B cell (primary cell): ENCODE measurements at regions not wholly inside any gene's neighbourhood (a gene's known extent, or its start where the extent isn't known, plus 50 kb on each side); places are given as distances from the start of the nearest gene placed in this dataset.

Source experiments
- ATAC-seq: fragments of 200-7000 bp; cut with Tn5 transposase; one replicate; pipeline ENCODE4 v1.10.0; 2021; ENCODE audit warnings: low read depth, mild to moderate bottlenecking, moderate number of reproducible peaks, moderate library complexity
- CTCF ChIA-PET: fragments of 350-600 bp; sonication (Branson Sonifier 250); formaldehyde crosslinking; loops from one replicate; lab custom pipeline; 2021; ENCODE audit warnings: antibody characterized with exemption, inconsistent platforms; lab: Charles Lee
- POLR2A ChIA-PET: fragments of 350-600 bp; sonication (Branson Sonifier 250); formaldehyde crosslinking; loops from one replicate; lab custom pipeline; 2021; ENCODE audit warnings: antibody characterized with exemption; lab: Charles Lee
- DNase-seq: peaks from one replicate; pipeline ENCODE4 v3.0.0; 2013
- H2AFZ ChIP-seq: 2 replicates; pipeline ENCODE4 v1.6.1; 2012; ENCODE audit warnings: mild to moderate bottlenecking, low read depth, low read length; ENCODE audit not compliant: insufficient read depth, poor library complexity, severe bottlenecking
- H3K27ac ChIP-seq, 2 donors: 1 replicate in 1 of 2; 2 replicates in 1 of 2; pipeline ENCODE4 v1.5.1; 2012 to 2013; ENCODE audit warnings: low read length in 2 of 2, mild to moderate bottlenecking in 2 of 2, moderate library complexity in 1 of 2
- H3K27me3 ChIP-seq, 4 experiments: fragments of 200-600 bp in 1 of 4; sonication (generic) in 1 of 4; replicated peaks in 1 of 4; 1 replicate in 2 of 4; 2 replicates in 2 of 4; pipeline versions ENCODE4 v1.6.1 to v1.7.0; 2013 to 2016; ENCODE audit warnings: low read length in 3 of 4, mild to moderate bottlenecking in 2 of 4, mixed read lengths in 1 of 4, moderate library complexity in 1 of 4; ENCODE audit not compliant: insufficient read depth in 4 of 4, control insufficient read depth in 3 of 4; ENCODE audit errors: control extremely low read depth in 1 of 4
- H3K36me3 ChIP-seq, 2 experiments: replicated peaks in 1 of 2; 1 replicate in 1 of 2; 2 replicates in 1 of 2; pipeline versions ENCODE4 v1.6.1 to v1.7.1; 2013; ENCODE audit warnings: low read length in 1 of 2; ENCODE audit not compliant: insufficient read depth in 2 of 2, control insufficient read depth in 1 of 2; ENCODE audit errors: control extremely low read depth in 1 of 2, extremely low read depth in 1 of 2
- H3K4me1 ChIP-seq, 2 donors: fragments of 200-600 bp in 1 of 2; sonication (generic) in 1 of 2; 1 replicate in 1 of 2; 2 replicates in 1 of 2; pipeline versions ENCODE4 v1.5.1 to v1.6.1; 2013 to 2017; ENCODE audit warnings: low read length in 2 of 2; ENCODE audit not compliant: control insufficient read depth in 2 of 2, insufficient read depth in 2 of 2
- H3K4me2 ChIP-seq: replicated peaks from 2 replicates; pipeline ENCODE3; 2012; ENCODE audit warnings: mild to moderate bottlenecking, low read depth, low read length; ENCODE audit not compliant: poor library complexity, severe bottlenecking
- H3K4me3 ChIP-seq, 5 experiments: fragments of 200-600 bp in 1 of 5; sonication (generic) in 1 of 5; 1 replicate in 3 of 5; 2 replicates in 2 of 5; pipeline versions ENCODE4 v1.5.1 to v1.7.0; 2011 to 2016; ENCODE audit warnings: low read length in 4 of 5, mild to moderate bottlenecking in 4 of 5, low read depth in 2 of 5, control low read depth in 1 of 5, moderate library complexity in 1 of 5; ENCODE audit not compliant: insufficient read depth in 1 of 5; ENCODE audit errors: control extremely low read depth in 1 of 5, extremely low read depth in 1 of 5
- H3K79me2 ChIP-seq: fragments of 200-600 bp; sonication (generic); one replicate; pipeline ENCODE4 v1.6.0; 2016; ENCODE audit warnings: low read length; ENCODE audit not compliant: control insufficient read depth, insufficient read depth
- H3K9ac ChIP-seq: fragments of 200-600 bp; sonication (generic); 2 replicates; pipeline ENCODE4 v1.6.1; 2017; ENCODE audit warnings: mild to moderate bottlenecking, low read length, moderate library complexity
- H3K9me3 ChIP-seq, 3 donors: one replicate each; pipeline versions ENCODE4 v1.6.1 to v1.7.1; 2013; ENCODE audit warnings: low read length in 2 of 3; ENCODE audit not compliant: control insufficient read depth in 2 of 3, insufficient read depth in 1 of 3; ENCODE audit errors: control extremely low read depth in 1 of 3
- H4K20me1 ChIP-seq: 2 replicates; pipeline ENCODE4 v1.6.0; 2012; ENCODE audit warnings: mild to moderate bottlenecking, low read length; ENCODE audit not compliant: insufficient read depth, control insufficient read depth, poor library complexity, severe bottlenecking
- H3K27ac Mint-ChIP-seq: one replicate; pipeline ENCODE4 v1.8.0; 2021; ENCODE audit warnings: mixed read lengths
- H3K27me3 Mint-ChIP-seq: one replicate; pipeline ENCODE4 v1.8.0; 2021; ENCODE audit warnings: mixed read lengths
- H3K4me1 Mint-ChIP-seq: one replicate; pipeline ENCODE4 v1.8.0; 2021; ENCODE audit warnings: mixed read lengths
- H3K4me3 Mint-ChIP-seq: one replicate; pipeline ENCODE4 v1.8.0; 2021; ENCODE audit warnings: mixed read lengths
- H3K9me3 Mint-ChIP-seq: one replicate; pipeline ENCODE4 v1.8.0; 2022; ENCODE audit warnings: mixed read lengths; ENCODE audit not compliant: insufficient read depth
- EZH2 ChIP-seq: IDR thresholded peaks from 2 replicates; pipeline ENCODE4 v1.6.1; 2012; ENCODE audit warnings: borderline replicate concordance, low read depth, mild to moderate bottlenecking, moderate library complexity, low read length; ENCODE audit not compliant: insufficient read depth, poor library complexity, severe bottlenecking
- WGBS: methylation state at CpG from one replicate; pipeline ENCODE4 v1.1.5; 2013; ENCODE audit warnings: missing lambda C conversion rate; ENCODE audit not compliant: insufficient coverage; 5-methylcytosine and 5-hydroxymethylcytosine counted together
- intact Hi-C: fragments of 100-400 bp; cut with micrococcal nuclease; formaldehyde crosslinking; loops from one replicate; pipeline ENCODE4 v1.10.0; 2022
- TF ChIP-seq, protein P1 (sequence below): fragments of 200-600 bp; IDR thresholded peaks from one replicate; pipeline ENCODE4 v1.8.0; 2022; ENCODE audit warnings: antibody characterized with exemption, mild to moderate bottlenecking

DNA sequence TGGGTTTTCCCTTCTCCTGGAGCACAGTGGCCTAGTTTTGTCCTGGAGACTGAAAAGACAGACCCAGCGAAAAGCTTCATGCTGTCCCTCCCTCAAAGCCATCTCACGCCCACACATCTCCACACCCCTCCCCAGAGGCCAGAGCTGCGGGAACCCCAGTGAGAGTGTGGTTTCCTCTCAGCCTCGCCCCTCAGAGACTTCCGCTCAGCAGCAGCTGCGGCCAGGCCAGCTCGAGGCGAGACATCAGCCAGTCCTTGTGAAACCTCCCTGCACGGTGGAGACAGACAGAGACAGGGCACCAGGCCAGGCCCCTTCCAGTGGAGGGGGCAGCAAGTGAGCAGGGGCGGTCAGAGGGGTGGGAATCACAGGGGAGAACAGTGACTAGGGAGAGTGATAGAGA, 77.0 kb upstream of the TNRC6C start:
- intact Hi-C loops, result loop anchor here (1.0 to 5.0 kb wide), 6 partner anchors 12 to 554 kb away; partner anchors contain the start of gene TNRC6C
- H3K27ac ChIP-seq, result peak overlapping the region; percentile 49 to 72
- ChIA-PET CTCF (interaction anchor here (1.0 to 2.4 kb wide), 5 partner anchors 10 to 131 kb away, joined by 3 to 18 read pairs (median 6); partner anchors contain the start of gene TNRC6C), POLR2A (interaction anchor here (0.7 to 3.0 kb wide), 7 partner anchors 9 to 132 kb away, joined by 3 to 38 read pairs (median 5); partner anchors contain the start of gene TNRC6C)
- no peaks in the 10 kb centered on the region for H4K20me1 ChIP-seq
- H3K4me1 ChIP-seq, result peaks cover 74 to 80% of the 10 kb centered on the region in 2 donors
- no peaks in the 10 kb centered on the region for H3K79me2 ChIP-seq
- H3K4me2 ChIP-seq, result peak overlapping the region; percentile 84
- H3K9ac ChIP-seq, result peak overlapping the region; percentile 42
- peaks cover 0 to 25% (median 5%) of the 10 kb centered on the region in 3 donors for H3K9me3 ChIP-seq
- H3K27me3 Mint-ChIP-seq, result no peaks in the 10 kb centered on the region
- H3K27me3 ChIP-seq, result peaks cover 0 to 11% (median 0%) of the 10 kb centered on the region in 4 experiments
- 0% methylated on average over 9 of the region's 10 CpGs for whole genome bisulfite sequencing
- H3K27ac Mint-ChIP-seq, result peak overlapping the region; percentile 88
- peak; percentile 91 for DNase-seq
- ATAC-seq, result peak; percentile 85
- H3K4me1 Mint-ChIP-seq, result peaks cover 71% of the 10 kb centered on the region
- no peak overlapping the region for H2AFZ ChIP-seq
- peak overlapping the region in 4 of 5 experiments; percentile 25 to 46 (median 38) for H3K4me3 ChIP-seq
- H3K36me3 ChIP-seq, result no peaks in the 10 kb centered on the region
- TF ChIP-seq EZH2, result no peak
- TF ChIP-seq, protein P1, sequence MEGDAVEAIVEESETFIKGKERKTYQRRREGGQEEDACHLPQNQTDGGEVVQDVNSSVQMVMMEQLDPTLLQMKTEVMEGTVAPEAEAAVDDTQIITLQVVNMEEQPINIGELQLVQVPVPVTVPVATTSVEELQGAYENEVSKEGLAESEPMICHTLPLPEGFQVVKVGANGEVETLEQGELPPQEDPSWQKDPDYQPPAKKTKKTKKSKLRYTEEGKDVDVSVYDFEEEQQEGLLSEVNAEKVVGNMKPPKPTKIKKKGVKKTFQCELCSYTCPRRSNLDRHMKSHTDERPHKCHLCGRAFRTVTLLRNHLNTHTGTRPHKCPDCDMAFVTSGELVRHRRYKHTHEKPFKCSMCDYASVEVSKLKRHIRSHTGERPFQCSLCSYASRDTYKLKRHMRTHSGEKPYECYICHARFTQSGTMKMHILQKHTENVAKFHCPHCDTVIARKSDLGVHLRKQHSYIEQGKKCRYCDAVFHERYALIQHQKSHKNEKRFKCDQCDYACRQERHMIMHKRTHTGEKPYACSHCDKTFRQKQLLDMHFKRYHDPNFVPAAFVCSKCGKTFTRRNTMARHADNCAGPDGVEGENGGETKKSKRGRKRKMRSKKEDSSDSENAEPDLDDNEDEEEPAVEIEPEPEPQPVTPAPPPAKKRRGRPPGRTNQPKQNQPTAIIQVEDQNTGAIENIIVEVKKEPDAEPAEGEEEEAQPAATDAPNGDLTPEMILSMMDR, result no peak
- no peaks in the 10 kb centered on the region for H3K9me3 Mint-ChIP-seq
- H3K4me3 Mint-ChIP-seq, result peak overlapping the region; percentile 89

DNA sequence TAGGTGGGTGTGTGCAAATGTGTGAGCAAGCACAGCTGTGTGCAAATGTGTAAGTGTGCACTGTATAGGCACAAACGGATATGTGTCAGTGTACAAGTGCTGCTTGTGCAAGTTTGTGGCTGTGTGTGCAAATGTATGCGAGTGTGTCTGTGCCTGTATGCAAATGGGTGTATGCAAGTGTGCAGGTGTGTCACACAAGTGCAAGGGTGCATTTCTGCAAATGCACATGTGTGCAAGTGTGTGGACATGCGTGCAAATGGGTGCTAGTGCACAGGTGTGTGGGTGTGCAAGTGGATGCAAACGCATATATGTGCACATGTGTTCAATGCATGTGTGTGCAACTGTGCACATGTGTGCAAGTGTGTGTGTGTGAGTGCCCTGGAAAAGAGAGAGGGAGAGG, 76.5 kb upstream of the TNRC6C start:
- Histone ChIP-seq H3K4me2 (peak overlapping the region; percentile 84), H3K27ac (peak overlapping the region; percentile 49 to 72), H3K27me3 (peaks cover 0 to 11% (median 0%) of the 10 kb centered on the region in 4 experiments), H3K79me2 (no peaks in the 10 kb centered on the region), H3K9me3 (peaks cover 0 to 20% (median 3%) of the 10 kb centered on the region in 3 donors), H4K20me1 (no peaks in the 10 kb centered on the region), H3K9ac (peak overlapping the region; percentile 42), H2AFZ (no peak overlapping the region), H3K4me3 (peak overlapping the region; percentile 22 to 45 (median 32)), H3K4me1 (peaks cover 74 to 80% of the 10 kb centered on the region in 2 donors), H3K36me3 (no peaks in the 10 kb centered on the region)
- no peak for ATAC-seq
- intact Hi-C loops, result loop anchor here (5.0 kb wide), 2 partner anchors 110 to 555 kb away; no protein-coding TSS in a partner anchor
- peak overlapping the region; percentile 89 for H3K4me3 Mint-ChIP-seq
- ChIA-PET POLR2A (interaction anchor here (0.7 to 3.0 kb wide), 6 partner anchors 12 to 78 kb away, joined by 3 to 38 read pairs (median 6); partner anchors contain the start of gene TNRC6C), CTCF (interaction anchor here (1.0 to 2.4 kb wide), 5 partner anchors 11 to 131 kb away, joined by 3 to 18 read pairs (median 6); partner anchors contain the start of gene TNRC6C)
- peak overlapping the region; percentile 88 for H3K27ac Mint-ChIP-seq
- H3K27me3 Mint-ChIP-seq, result no peaks in the 10 kb centered on the region
- 46% methylated on average over 4 of the region's 4 CpGs for WGBS
- TF ChIP-seq, protein P1, result no peak
- no peak for TF ChIP-seq EZH2
- H3K4me1 Mint-ChIP-seq, result peaks cover 76% of the 10 kb centered on the region
- DNase-seq, result no peak
- H3K9me3 Mint-ChIP-seq, result no peaks in the 10 kb centered on the region
